HG02943 (cell line): ENCODE measurements at regions not wholly inside any gene's neighbourhood (a gene's known extent, or its start where the extent isn't known, plus 50 kb on each side); places are given as distances from the start of the nearest gene placed in this dataset.
"Not testable (repeated sequence)": the region's sequence is repeated elsewhere in the genome, so short reads cannot be mapped to it uniquely, and the experiment has no call there.

Experiments
- ATAC-seq: cut with Tn5 transposase; IDR thresholded peaks from one replicate; pipeline ENCODE4 v1.9.1; 2021; ENCODE audit warnings: mild to moderate bottlenecking, low read depth, moderate library complexity; ENCODE audit not compliant: unreplicated experiment

- not testable (repeated sequence) for ATAC-seq
These were observed 383.9 kb upstream of the CDIN1 start for GRCh38 chr15:36195361-36196007.

GRCh38 chr15:36208868-36209582, 370.4 kb upstream of the CDIN1 start:
- ATAC-seq: no peak

- ATAC-seq: no peak
These were observed 369.0 kb upstream of the CDIN1 start for GRCh38 chr15:36210426-36210825.

- ATAC-seq: no peak
These were observed 361.1 kb upstream of the CDIN1 start for GRCh38 chr15:36218322-36218721.

GRCh38 chr15:36218991-36219390, 360.4 kb upstream of the CDIN1 start:
- no peak for ATAC-seq

- no peak for ATAC-seq
These were observed 357.4 kb upstream of the CDIN1 start for GRCh38 chr15:36221992-36222391.

GRCh38 chr15:36230776-36231175, 348.6 kb upstream of the CDIN1 start:
- no peak for ATAC-seq

- ATAC-seq: no peak
These were observed 346.9 kb upstream of the CDIN1 start for GRCh38 chr15:36232491-36232890.

- no peak for ATAC-seq
These were observed 344.7 kb upstream of the CDIN1 start for GRCh38 chr15:36234743-36235142.

GRCh38 chr15:36235173-36235572, 344.3 kb upstream of the CDIN1 start:
- no peak for ATAC-seq

GRCh38 chr15:36239509-36239908, 339.9 kb upstream of the CDIN1 start:
- no peak for ATAC-seq

- no peak for ATAC-seq
These were observed 328.0 kb upstream of the CDIN1 start for GRCh38 chr15:36251450-36251849.

GRCh38 chr15:36252146-36252711, 327.2 kb upstream of the CDIN1 start:
- no peak for ATAC-seq

- no peak for ATAC-seq
These were observed 325.0 kb upstream of the CDIN1 start for GRCh38 chr15:36254426-36254825.

- no peak for ATAC-seq
These were observed 323.0 kb upstream of the CDIN1 start for GRCh38 chr15:36256404-36256807.

- no peak for ATAC-seq
These were observed 315.8 kb upstream of the CDIN1 start for GRCh38 chr15:36263666-36264065.

GRCh38 chr15:36265422-36265821, 314.0 kb upstream of the CDIN1 start:
- ATAC-seq: no peak

GRCh38 chr15:36271048-36271447, 308.4 kb upstream of the CDIN1 start:
- ATAC-seq: no peak

- ATAC-seq: no peak
These were observed 303.8 kb upstream of the CDIN1 start for GRCh38 chr15:36275656-36276055.

GRCh38 chr15:36278219-36278618, 301.2 kb upstream of the CDIN1 start:
- no peak for ATAC-seq

- no peak for ATAC-seq
These were observed 296.6 kb upstream of the CDIN1 start for GRCh38 chr15:36282821-36283220.

GRCh38 chr15:36284911-36285310, 294.5 kb upstream of the CDIN1 start:
- no peak for ATAC-seq
